A673 (cell line): ENCODE measurements at regions not wholly inside any gene's neighbourhood (a gene's known extent, or its start where the extent isn't known, plus 50 kb on each side); places are given as distances from the start of the nearest gene placed in this dataset.

ENCODE experiments used
- BruUV-seq: library from RNA; stranded (reverse); fragments of 400-500 nt; replicated peaks from 2 replicates; lab custom pipeline; 2021; lab: Mats Ljungman, UMichigan
- CTCF ChIA-PET: fragments of 300-600 bp; sonication (Branson Sonifier 250); formaldehyde crosslinking; loops from one replicate; lab custom pipeline; 2022; ENCODE audit warnings: antibody characterized with exemption; lab: Charles Lee
- POLR2A ChIA-PET: fragments of 300-600 bp; sonication (Branson Sonifier 250); formaldehyde crosslinking; loops from one replicate; lab custom pipeline; 2022; ENCODE audit warnings: antibody characterized with exemption; ENCODE audit not compliant: low non-redundant PET; lab: Charles Lee
- DNase-seq: peaks from one replicate; pipeline ENCODE4 v3.0.0-alpha.2; 2015; ENCODE audit warnings: low spot score
- H3K27ac ChIP-seq: fragments of 200-600 bp; sonication (generic); 2 replicates; pipeline ENCODE4 v1.5.1; 2016; ENCODE audit warnings: mixed run types, low read depth, mild to moderate bottlenecking, mixed read lengths, antibody characterized with exemption, low read length; ENCODE audit not compliant: poor library complexity, severe bottlenecking
- H3K27me3 ChIP-seq: fragments of 200-600 bp; sonication (generic); replicated peaks from 2 replicates; pipeline ENCODE4 v1.6.1; 2017; ENCODE audit warnings: mixed run types, low read depth, mild to moderate bottlenecking, mixed read lengths, antibody characterized with exemption, low read length; ENCODE audit not compliant: insufficient read depth, poor library complexity
- H3K36me3 ChIP-seq: fragments of 200-600 bp; sonication (generic); 2 replicates; pipeline ENCODE4 v1.6.1; 2016; ENCODE audit warnings: mixed run types, mild to moderate bottlenecking, mixed read lengths, antibody characterized with exemption, low read length; ENCODE audit not compliant: insufficient read depth, poor library complexity, severe bottlenecking
- H3K4me1 ChIP-seq: fragments of 200-600 bp; sonication (generic); 2 replicates; pipeline ENCODE4 v1.6.1; 2017; ENCODE audit warnings: mixed run types, mild to moderate bottlenecking, mixed read lengths, antibody characterized with exemption, low read length; ENCODE audit not compliant: insufficient read depth, poor library complexity, severe bottlenecking
- H3K4me3 ChIP-seq: fragments of 200-600 bp; sonication (generic); 2 replicates; pipeline ENCODE4 v1.5.1; 2016; ENCODE audit warnings: low read depth, mixed run types, mild to moderate bottlenecking, mixed read lengths, low read length; ENCODE audit not compliant: poor library complexity, severe bottlenecking
- H3K9me3 ChIP-seq: fragments of 200-600 bp; sonication (generic); 2 replicates; pipeline ENCODE4 v1.6.1; 2016; ENCODE audit warnings: mixed run types, low read depth, mild to moderate bottlenecking, mixed read lengths, antibody characterized with exemption, low read length; ENCODE audit not compliant: poor library complexity, severe bottlenecking
- CTCF ChIP-seq: fragments of 300-800, 200-600 bp; sonication (generic); conservative IDR thresholded peaks from 2 replicates; pipeline ENCODE4 v1.5.1; 2017; ENCODE audit warnings: low read depth, mild to moderate bottlenecking, antibody characterized with exemption, low read length, moderate library complexity, mixed read lengths
- EZH2 ChIP-seq: fragments of 200-600 bp; sonication (generic); IDR thresholded peaks from 2 replicates; pipeline ENCODE4 v1.6.1; 2017; ENCODE audit warnings: borderline replicate concordance, low read depth, mild to moderate bottlenecking, mixed read lengths, antibody characterized with exemption, low read length; ENCODE audit not compliant: poor library complexity, severe bottlenecking
- intact Hi-C: fragments of 100-400 bp; cut with micrococcal nuclease; formaldehyde crosslinking; loops from one replicate; pipeline ENCODE4 v1.10.0; 2022; ENCODE audit not compliant: unreplicated experiment

- POLR2A ChIA-PET, result no interaction called here
- intact Hi-C loops, result no loop called here
- no TSS peak for BruUV-seq
- Histone ChIP-seq H3K4me1 (no peaks in the 10 kb centered on the region), H3K9me3 (no peaks in the 10 kb centered on the region), H3K36me3 (no peaks in the 10 kb centered on the region), H3K27ac (no peak overlapping the region), H3K27me3 (no peaks in the 10 kb centered on the region), H3K4me3 (no peak overlapping the region)
- no peak for DNase-seq
- no peak for TF ChIP-seq CTCF
- TF ChIP-seq EZH2, result no peak
- CTCF ChIA-PET, result no interaction called here
Observed at GRCh38 chr11:116129456-116129855, 625.2 kb upstream of the CADM1 start.

GRCh38 chr11:116126562-116126961 is 622.3 kb upstream of the CADM1 start:
- ChIA-PET POLR2A (no interaction called here), CTCF (no interaction called here)
- intact Hi-C loops, result no loop called here
- TF ChIP-seq CTCF (no peak), EZH2 (no peak)
- H3K4me1 ChIP-seq, result no peaks in the 10 kb centered on the region
- no peaks in the 10 kb centered on the region for H3K9me3 ChIP-seq
- H3K27ac ChIP-seq, result no peak overlapping the region
- H3K36me3 ChIP-seq, result no peaks in the 10 kb centered on the region
- no peak for DNase-seq
- no TSS peak for BruUV-seq
- H3K27me3 ChIP-seq, result no peaks in the 10 kb centered on the region
- H3K4me3 ChIP-seq, result no peak overlapping the region

GRCh38 chr11:116124922-116125714 is 620.9 kb upstream of the CADM1 start:
- no peaks in the 10 kb centered on the region for H3K9me3 ChIP-seq
- no peaks in the 10 kb centered on the region for H3K27me3 ChIP-seq
- BruUV-seq, result no TSS peak
- no peak overlapping the region for H3K4me3 ChIP-seq
- H3K36me3 ChIP-seq, result no peaks in the 10 kb centered on the region
- H3K4me1 ChIP-seq, result no peaks in the 10 kb centered on the region
- ChIA-PET POLR2A (no interaction called here), CTCF (no interaction called here)
- intact Hi-C loops, result no loop called here
- no peak for DNase-seq
- TF ChIP-seq CTCF, result no peak
- TF ChIP-seq EZH2, result no peak
- no peak overlapping the region for H3K27ac ChIP-seq
